ENCODE measurements at regions not wholly inside any gene's neighbourhood (a gene's known extent, or its start where the extent isn't known, plus 50 kb on each side); places are given as distances from the start of the nearest gene placed in this dataset.

DNA sequence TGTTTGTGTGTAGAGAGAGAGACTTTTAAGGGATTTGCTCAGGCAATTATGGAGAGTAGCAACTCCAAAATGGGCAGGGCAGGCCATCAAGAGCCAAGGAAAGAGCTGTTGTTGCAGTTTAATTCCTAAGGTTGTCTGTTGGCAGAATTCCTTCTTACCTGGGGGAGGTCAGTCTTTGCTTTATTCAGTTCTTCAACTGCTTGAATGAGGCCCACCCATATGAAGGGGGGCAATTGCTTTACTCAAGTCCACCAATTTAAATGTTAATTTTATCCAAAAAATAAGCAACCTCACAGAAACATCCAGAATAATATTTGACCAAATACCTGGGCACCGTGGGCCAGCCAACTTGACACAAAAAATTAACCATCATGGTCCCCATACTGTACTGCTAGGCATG, 137.7 kb upstream of the KLHL25 start:
- TF ChIP-seq CTCF (IDR thresholded peaks at IDR 0.05; ENCODE audit: control extremely low read depth, extremely low read depth, low read depth, missing control alignments): no peak
- POLR2A ChIA-PET: no interaction called here
- CTCF ChIA-PET: no interaction called here
- no peak for DNase-seq (ENCODE audit: extremely low spot score)

DNA sequence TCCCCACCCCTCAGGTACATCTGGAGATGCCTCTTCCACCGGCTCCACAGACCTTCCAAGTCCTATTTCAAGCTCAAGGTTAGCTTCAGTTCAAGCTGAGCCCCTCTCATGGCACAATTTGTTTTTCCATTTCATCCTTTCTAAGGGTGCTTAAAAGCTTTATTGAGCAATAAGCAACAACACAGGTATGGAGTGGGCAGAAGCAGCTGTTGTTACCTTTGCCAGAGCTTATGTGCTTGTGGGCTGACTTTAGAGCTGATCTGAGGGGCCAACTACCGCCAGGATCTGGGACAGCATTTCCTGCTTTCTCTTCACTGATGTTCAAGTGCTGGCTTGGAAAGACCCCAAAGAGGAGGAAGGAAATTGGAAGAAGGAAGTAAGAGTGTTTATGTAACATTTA, 140.0 kb upstream of the KLHL25 start:
- CTCF ChIA-PET: no interaction called here
- no peak for DNase-seq (ENCODE audit: extremely low spot score)
- no peak for TF ChIP-seq CTCF (IDR thresholded peaks at IDR 0.05; ENCODE audit: control extremely low read depth, extremely low read depth, low read depth, missing control alignments)
- POLR2A ChIA-PET: no interaction called here

GRCh38 chr15:85935182-85935581, 140.5 kb upstream of the KLHL25 start:
- CTCF ChIA-PET: no interaction called here
- POLR2A ChIA-PET: no interaction called here
- DNase-seq (ENCODE audit: extremely low spot score): no peak
- no peak for TF ChIP-seq CTCF (IDR thresholded peaks at IDR 0.05; ENCODE audit: control extremely low read depth, extremely low read depth, low read depth, missing control alignments)

GRCh38 chr15:85937661-85938060, 142.0 kb upstream of the AGBL1 start:
- ChIA-PET POLR2A (no interaction called here), CTCF (no interaction called here)
- no peak for TF ChIP-seq CTCF (IDR thresholded peaks at IDR 0.05; ENCODE audit: control extremely low read depth, extremely low read depth, low read depth, missing control alignments)
- DNase-seq (ENCODE audit: extremely low spot score): no peak

- ChIA-PET CTCF (interaction anchor here (1.2 kb wide), 1 partner anchor 9 kb away, joined by 3 read pairs; no protein-coding TSS in a partner anchor), POLR2A (no interaction called here)
- DNase-seq (ENCODE audit: extremely low spot score): no peak
- no peak for TF ChIP-seq CTCF (IDR thresholded peaks at IDR 0.05; ENCODE audit: control extremely low read depth, extremely low read depth, low read depth, missing control alignments)
These were observed 138.3 kb upstream of the AGBL1 start for GRCh38 chr15:85941186-85941855.

DNA sequence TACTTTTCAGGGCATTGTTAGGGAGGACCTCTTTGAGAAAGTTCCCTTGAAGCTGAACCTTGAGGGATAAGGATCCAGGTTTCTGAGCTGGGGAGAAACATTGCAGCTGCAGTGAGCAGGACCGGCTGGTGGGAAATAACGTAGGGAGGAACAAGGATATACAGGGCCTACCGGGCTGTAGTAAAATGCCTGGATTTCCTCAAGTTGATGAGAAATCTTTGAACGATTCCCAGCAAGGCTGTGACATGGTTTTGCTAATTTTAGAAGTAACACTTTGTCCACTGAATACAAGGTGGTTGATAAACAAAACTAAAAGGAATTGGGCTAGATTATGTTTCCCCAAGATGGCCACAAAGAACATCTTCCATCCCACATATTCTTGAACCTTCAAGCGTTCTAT, 137.0 kb upstream of the AGBL1 start:
- no peak for TF ChIP-seq CTCF (IDR thresholded peaks at IDR 0.05; ENCODE audit: control extremely low read depth, extremely low read depth, low read depth, missing control alignments)
- ChIA-PET POLR2A (no interaction called here), CTCF (no interaction called here)
- DNase-seq (ENCODE audit: extremely low spot score): no peak

DNA sequence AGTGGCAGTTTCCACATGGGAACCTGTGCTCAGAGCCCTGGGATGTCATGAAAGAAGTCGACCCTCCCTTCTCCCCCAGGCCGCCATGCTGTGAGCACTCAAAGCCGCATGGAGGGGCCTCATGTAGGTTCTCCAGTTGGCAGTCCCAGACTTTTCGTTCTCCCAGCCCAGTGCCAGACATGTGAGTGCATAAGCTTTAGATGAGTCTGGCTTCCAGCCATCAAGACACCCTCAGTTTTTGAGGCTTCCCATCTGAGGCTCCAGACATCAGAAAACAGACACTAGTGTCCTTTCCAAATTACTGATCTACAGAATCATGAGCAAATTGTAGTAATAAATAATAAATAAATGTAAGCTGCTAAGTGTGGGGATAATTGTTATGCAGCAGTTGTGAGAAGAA, 136.5 kb upstream of the AGBL1 start:
- ChIA-PET POLR2A (no interaction called here), CTCF (no interaction called here)
- no peak for TF ChIP-seq CTCF (IDR thresholded peaks at IDR 0.05; ENCODE audit: control extremely low read depth, extremely low read depth, low read depth, missing control alignments)
- DNase-seq (ENCODE audit: extremely low spot score): no peak
